Nephron (organoid): ENCODE measurements at regions not wholly inside any gene's neighbourhood (a gene's known extent, or its start where the extent isn't known, plus 50 kb on each side); places are given as distances from the start of the nearest gene placed in this dataset.
A peak's percentile ranks its signal among the peaks of the same experiment; 100 is the strongest.

Source experiments
- H3K27ac Mint-ChIP-seq, 3 experiments: 2 replicates each; pipeline ENCODE4 v1.8.0; 2020; ENCODE audit warnings: mixed read lengths in 3 of 3, mild to moderate bottlenecking in 2 of 3, moderate library complexity in 1 of 3
- H3K27me3 Mint-ChIP-seq: 2 replicates; pipeline ENCODE4 v1.8.0; 2021; ENCODE audit warnings: low read depth, mild to moderate bottlenecking, moderate library complexity, mixed read lengths
- H3K36me3 Mint-ChIP-seq: 2 replicates; pipeline ENCODE4 v1.8.0; 2020; ENCODE audit warnings: low read depth, mixed read lengths
- H3K4me1 Mint-ChIP-seq: 2 replicates; pipeline ENCODE4 v1.8.0; 2020; ENCODE audit warnings: mixed read lengths
- H3K4me3 Mint-ChIP-seq, 3 experiments: 2 replicates each; pipeline ENCODE4 v1.8.0; 2020; ENCODE audit warnings: mild to moderate bottlenecking in 3 of 3, mixed read lengths in 3 of 3, moderate library complexity in 2 of 3
- H3K9me3 Mint-ChIP-seq: 2 replicates; pipeline ENCODE4 v1.8.0; 2020; ENCODE audit warnings: mixed read lengths
- TF ChIP-seq, protein P1 (sequence below), 3 experiments: fragments of 200-600 bp; sonication (generic); IDR thresholded peaks; one replicate each; pipeline ENCODE4 v1.5.0; 2021; ENCODE audit warnings: antibody characterized with exemption in 3 of 3; ENCODE audit not compliant: unreplicated experiment in 3 of 3

- H3K4me3 Mint-ChIP-seq = no peak overlapping the region
- TF ChIP-seq, protein P1, sequence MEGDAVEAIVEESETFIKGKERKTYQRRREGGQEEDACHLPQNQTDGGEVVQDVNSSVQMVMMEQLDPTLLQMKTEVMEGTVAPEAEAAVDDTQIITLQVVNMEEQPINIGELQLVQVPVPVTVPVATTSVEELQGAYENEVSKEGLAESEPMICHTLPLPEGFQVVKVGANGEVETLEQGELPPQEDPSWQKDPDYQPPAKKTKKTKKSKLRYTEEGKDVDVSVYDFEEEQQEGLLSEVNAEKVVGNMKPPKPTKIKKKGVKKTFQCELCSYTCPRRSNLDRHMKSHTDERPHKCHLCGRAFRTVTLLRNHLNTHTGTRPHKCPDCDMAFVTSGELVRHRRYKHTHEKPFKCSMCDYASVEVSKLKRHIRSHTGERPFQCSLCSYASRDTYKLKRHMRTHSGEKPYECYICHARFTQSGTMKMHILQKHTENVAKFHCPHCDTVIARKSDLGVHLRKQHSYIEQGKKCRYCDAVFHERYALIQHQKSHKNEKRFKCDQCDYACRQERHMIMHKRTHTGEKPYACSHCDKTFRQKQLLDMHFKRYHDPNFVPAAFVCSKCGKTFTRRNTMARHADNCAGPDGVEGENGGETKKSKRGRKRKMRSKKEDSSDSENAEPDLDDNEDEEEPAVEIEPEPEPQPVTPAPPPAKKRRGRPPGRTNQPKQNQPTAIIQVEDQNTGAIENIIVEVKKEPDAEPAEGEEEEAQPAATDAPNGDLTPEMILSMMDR (IDR thresholded peaks at IDR 0.05; ENCODE audit: unreplicated experiment in 3 of 3) = no peak
- H3K36me3 Mint-ChIP-seq = no peaks in the 10 kb centered on the region
- H3K4me1 Mint-ChIP-seq = peaks cover 4% of the 10 kb centered on the region
- H3K27ac Mint-ChIP-seq = no peak overlapping the region
- no peaks in the 10 kb centered on the region for H3K9me3 Mint-ChIP-seq
- H3K27me3 Mint-ChIP-seq = peaks cover 26% of the 10 kb centered on the region
Measured at GRCh38 chr3:55341502-55342031, 145.5 kb downstream of the WNT5A start.

- Mint-ChIP-seq H3K36me3 (no peaks in the 10 kb centered on the region), H3K9me3 (no peaks in the 10 kb centered on the region), H3K27me3 (peaks cover 20% of the 10 kb centered on the region), H3K27ac (no peak overlapping the region), H3K4me3 (no peak overlapping the region), H3K4me1 (peaks cover 4% of the 10 kb centered on the region)
- TF ChIP-seq, protein P1 (IDR thresholded peaks at IDR 0.05; ENCODE audit: unreplicated experiment in 3 of 3) = no peak
Measured at GRCh38 chr3:55339819-55340218, 147.3 kb downstream of the WNT5A start.

DNA sequence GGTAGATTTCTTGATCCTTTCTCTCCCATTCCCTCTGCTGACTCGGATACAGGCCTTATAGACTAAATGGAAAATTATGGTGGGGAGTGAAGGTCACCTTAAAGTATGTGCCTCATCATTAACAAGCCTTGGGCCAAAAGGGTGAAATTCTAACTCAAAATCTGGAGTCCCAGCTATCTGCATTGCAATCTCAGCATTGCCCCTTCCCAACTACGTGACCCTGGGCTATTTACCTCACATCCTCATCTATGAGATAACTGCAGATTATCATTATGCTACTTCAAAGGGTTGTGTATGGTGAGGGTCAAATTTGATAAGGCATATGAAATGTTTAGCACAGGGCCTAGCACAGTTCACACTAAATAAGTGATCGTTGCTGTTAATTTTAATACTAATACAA is 147.7 kb downstream of the WNT5A start:
- Mint-ChIP-seq H3K4me1 (peaks cover 4% of the 10 kb centered on the region), H3K36me3 (no peaks in the 10 kb centered on the region), H3K27me3 (peaks cover 20% of the 10 kb centered on the region), H3K9me3 (no peaks in the 10 kb centered on the region), H3K27ac (no peak overlapping the region), H3K4me3 (no peak overlapping the region)
- TF ChIP-seq, protein P1 (IDR thresholded peaks at IDR 0.05; ENCODE audit: unreplicated experiment in 3 of 3) = no peak

- TF ChIP-seq, protein P1 (IDR thresholded peaks at IDR 0.05; ENCODE audit: unreplicated experiment in 3 of 3) = no peak
- Mint-ChIP-seq H3K4me3 (no peak overlapping the region), H3K4me1 (peaks cover 13% of the 10 kb centered on the region), H3K27me3 (peaks cover 15% of the 10 kb centered on the region), H3K36me3 (no peaks in the 10 kb centered on the region), H3K9me3 (no peaks in the 10 kb centered on the region), H3K27ac (no peak overlapping the region)
Measured at GRCh38 chr3:55337641-55338180, 149.4 kb downstream of the WNT5A start.

DNA sequence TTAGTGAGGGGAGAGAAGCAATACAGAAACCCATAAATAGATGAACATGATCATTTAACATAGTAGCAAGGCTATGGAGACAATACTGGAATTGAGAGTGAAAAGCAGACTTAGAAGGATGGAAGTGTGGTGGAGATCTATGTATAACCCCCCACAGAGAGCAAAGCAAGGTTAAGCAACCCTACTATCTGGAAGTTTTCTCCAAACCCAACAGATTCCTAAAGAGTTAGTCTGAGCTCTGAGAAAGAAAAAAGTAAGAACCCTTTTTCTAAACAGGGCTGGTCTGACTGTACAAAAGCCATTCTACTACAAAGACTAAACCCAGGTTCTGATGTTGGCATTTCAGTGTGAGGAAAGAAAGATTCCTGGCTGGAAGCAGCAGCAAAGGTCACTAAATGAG is 153.2 kb downstream of the WNT5A start:
- TF ChIP-seq, protein P1 (IDR thresholded peaks at IDR 0.05; ENCODE audit: unreplicated experiment in 3 of 3) = no peak
- Mint-ChIP-seq H3K27ac (no peak overlapping the region), H3K36me3 (no peaks in the 10 kb centered on the region), H3K27me3 (peaks cover 14% of the 10 kb centered on the region), H3K4me1 (peaks cover 39% of the 10 kb centered on the region), H3K9me3 (no peaks in the 10 kb centered on the region), H3K4me3 (no peak overlapping the region)

- H3K4me1 Mint-ChIP-seq = peaks cover 43% of the 10 kb centered on the region
- peak overlapping the region; percentile 38 to 80 (median 74) for H3K27ac Mint-ChIP-seq
- no peaks in the 10 kb centered on the region for H3K36me3 Mint-ChIP-seq
- H3K4me3 Mint-ChIP-seq = no peak overlapping the region
- H3K9me3 Mint-ChIP-seq = no peaks in the 10 kb centered on the region
- TF ChIP-seq, protein P1 (IDR thresholded peaks at IDR 0.05; ENCODE audit: unreplicated experiment in 3 of 3) = no peak
- H3K27me3 Mint-ChIP-seq = peaks cover 12% of the 10 kb centered on the region
Measured at GRCh38 chr3:55333046-55333445, 154.1 kb downstream of the WNT5A start.
